ENCODE measurements at regions not wholly inside any gene's neighbourhood (a gene's known extent, or its start where the extent isn't known, plus 50 kb on each side); places are given as distances from the start of the nearest gene placed in this dataset.

DNA sequence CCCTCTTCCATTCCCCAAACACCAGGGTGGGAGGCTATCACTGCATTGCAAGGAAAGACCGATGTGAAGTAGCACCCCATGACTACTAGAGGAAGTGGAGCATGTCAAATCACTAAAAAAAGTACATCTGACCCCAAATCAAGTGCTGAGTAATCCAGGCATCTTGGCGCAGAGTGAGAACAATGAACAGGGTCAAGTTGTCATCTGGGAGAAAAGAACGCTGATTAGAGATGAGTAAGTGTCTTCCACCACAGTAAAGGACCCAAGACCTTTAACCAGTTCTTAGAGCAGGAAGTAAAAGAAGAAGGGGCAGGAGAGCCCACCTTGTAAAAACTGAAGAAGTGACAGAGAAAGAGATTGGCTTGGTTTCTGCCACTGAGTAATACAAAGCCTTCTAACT lies 75.0 kb upstream of the RAD23B start:
- TF ChIP-seq, protein P1, sequence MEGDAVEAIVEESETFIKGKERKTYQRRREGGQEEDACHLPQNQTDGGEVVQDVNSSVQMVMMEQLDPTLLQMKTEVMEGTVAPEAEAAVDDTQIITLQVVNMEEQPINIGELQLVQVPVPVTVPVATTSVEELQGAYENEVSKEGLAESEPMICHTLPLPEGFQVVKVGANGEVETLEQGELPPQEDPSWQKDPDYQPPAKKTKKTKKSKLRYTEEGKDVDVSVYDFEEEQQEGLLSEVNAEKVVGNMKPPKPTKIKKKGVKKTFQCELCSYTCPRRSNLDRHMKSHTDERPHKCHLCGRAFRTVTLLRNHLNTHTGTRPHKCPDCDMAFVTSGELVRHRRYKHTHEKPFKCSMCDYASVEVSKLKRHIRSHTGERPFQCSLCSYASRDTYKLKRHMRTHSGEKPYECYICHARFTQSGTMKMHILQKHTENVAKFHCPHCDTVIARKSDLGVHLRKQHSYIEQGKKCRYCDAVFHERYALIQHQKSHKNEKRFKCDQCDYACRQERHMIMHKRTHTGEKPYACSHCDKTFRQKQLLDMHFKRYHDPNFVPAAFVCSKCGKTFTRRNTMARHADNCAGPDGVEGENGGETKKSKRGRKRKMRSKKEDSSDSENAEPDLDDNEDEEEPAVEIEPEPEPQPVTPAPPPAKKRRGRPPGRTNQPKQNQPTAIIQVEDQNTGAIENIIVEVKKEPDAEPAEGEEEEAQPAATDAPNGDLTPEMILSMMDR (IDR thresholded peaks at IDR 0.05): no peak
- TF ChIP-seq POLR2A (IDR thresholded peaks at IDR 0.05): no peak
